ENCODE measurements at regions not wholly inside any gene's neighbourhood (a gene's known extent, or its start where the extent isn't known, plus 50 kb on each side); places are given as distances from the start of the nearest gene placed in this dataset.

GRCh38 chr11:104614961-104615360 is 283.3 kb downstream of the CASP12 start:
- Histone ChIP-seq H3K9me3 (replicated peaks; ENCODE audit: control insufficient read depth, insufficient read depth, low read depth, low read length) (no peaks in the 10 kb centered on the region), H3K4me3 (no peak overlapping the region), H3K9me1 (ENCODE audit: control insufficient read depth, insufficient read depth, low read length) (no peaks in the 10 kb centered on the region), H3K36me3 (ENCODE audit: control insufficient read depth, insufficient read depth, low read length) (no peaks in the 10 kb centered on the region), H2AFZ (ENCODE audit: low read depth, low read length) (no peak overlapping the region), H3K27ac (ENCODE audit: extremely low read depth, low read depth, low read length) (no peak overlapping the region), H3K27me3 (ENCODE audit: control insufficient read depth in 2 of 2, insufficient read depth in 2 of 2, low read length in 2 of 2) (no peaks in the 10 kb centered on the region), H3K4me2 (ENCODE audit: insufficient read depth, low read length) (no peak overlapping the region), H4K20me1 (replicated peaks; ENCODE audit: control insufficient read depth, insufficient read depth, low read length) (no peaks in the 10 kb centered on the region), H3K9ac (ENCODE audit: insufficient read depth in 1 of 2, low read depth in 2 of 2, low read length in 2 of 2) (no peak overlapping the region), H3K79me2 (ENCODE audit: control insufficient read depth, insufficient read depth, low read length) (no peaks in the 10 kb centered on the region), H3K4me1 (replicated peaks in 1 of 2; ENCODE audit: control insufficient read depth in 2 of 2, insufficient read depth in 2 of 2, low read length in 2 of 2) (no peaks in the 10 kb centered on the region)
- 0% methylated on average over 1 of the region's 1 CpG for WGBS (ENCODE audit: insufficient coverage, low coverage, missing lambda C conversion rate)
- TF ChIP-seq RCOR1 (IDR thresholded peaks at IDR 0.05; ENCODE audit: borderline replicate concordance in 1 of 2, low read depth in 2 of 2, low read length in 2 of 2) = no peak
- DNase-seq (ENCODE audit: extremely low read depth in 1 of 4, low spot score in 3 of 4) (no peak), ATAC-seq (no peak), FAIRE-seq (no peak)
- ChIA-PET POLR2A (no interaction called here), CTCF (ENCODE audit: low intra/inter-chr PET ratio) (no interaction called here)
- in situ Hi-C loops (cut with MboI) = no loop called here
- intact Hi-C loops (cut with micrococcal nuclease) = no loop called here
- no TSS peak for BruUV-seq (replicated peaks)

DNA sequence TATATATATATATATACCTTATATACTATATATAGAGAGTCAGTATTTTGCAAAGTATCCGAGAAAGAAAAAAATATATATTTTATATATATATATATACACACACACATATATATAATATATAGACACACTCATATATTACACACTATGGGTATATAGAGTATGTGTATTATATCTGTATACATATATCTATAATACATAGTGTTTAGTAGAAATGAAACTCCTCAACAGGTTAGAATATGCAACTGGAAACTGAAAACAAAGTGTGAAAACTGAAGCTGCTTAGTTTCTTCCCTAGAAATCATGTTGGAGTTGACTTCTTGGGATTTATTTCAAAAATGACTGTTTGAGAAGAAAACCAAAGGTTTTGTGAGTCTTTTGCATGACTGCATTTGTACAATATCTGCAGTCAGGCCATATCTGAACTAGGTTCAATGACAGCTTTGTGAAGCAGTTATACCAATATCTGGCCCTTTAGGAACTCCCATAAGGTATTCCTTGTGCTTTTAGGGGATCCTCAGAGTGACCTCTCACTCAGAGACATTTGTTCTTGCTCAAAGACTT is 284.1 kb downstream of the CASP12 start:
- Histone ChIP-seq H3K27ac (ENCODE audit: extremely low read depth, low read depth, low read length) (no peak overlapping the region), H3K4me2 (ENCODE audit: insufficient read depth, low read length) (no peak overlapping the region), H2AFZ (ENCODE audit: low read depth, low read length) (no peak overlapping the region), H3K27me3 (ENCODE audit: control insufficient read depth in 2 of 2, insufficient read depth in 2 of 2, low read length in 2 of 2) (no peaks in the 10 kb centered on the region), H3K79me2 (ENCODE audit: control insufficient read depth, insufficient read depth, low read length) (no peaks in the 10 kb centered on the region), H3K4me1 (replicated peaks in 1 of 2; ENCODE audit: control insufficient read depth in 2 of 2, insufficient read depth in 2 of 2, low read length in 2 of 2) (no peaks in the 10 kb centered on the region), H3K36me3 (ENCODE audit: control insufficient read depth, insufficient read depth, low read length) (no peaks in the 10 kb centered on the region), H3K9me3 (replicated peaks; ENCODE audit: control insufficient read depth, insufficient read depth, low read depth, low read length) (no peaks in the 10 kb centered on the region), H3K9me1 (ENCODE audit: control insufficient read depth, insufficient read depth, low read length) (no peaks in the 10 kb centered on the region), H4K20me1 (replicated peaks; ENCODE audit: control insufficient read depth, insufficient read depth, low read length) (no peaks in the 10 kb centered on the region), H3K9ac (ENCODE audit: insufficient read depth in 1 of 2, low read depth in 2 of 2, low read length in 2 of 2) (no peak overlapping the region), H3K4me3 (no peak overlapping the region)
- BruUV-seq (replicated peaks) = no TSS peak
- ChIA-PET CTCF (ENCODE audit: low intra/inter-chr PET ratio) (no interaction called here), POLR2A (no interaction called here)
- FAIRE-seq = no peak
- ATAC-seq = no peak
- in situ Hi-C loops (cut with MboI) (no loop called here), intact Hi-C loops (cut with micrococcal nuclease) (no loop called here)
- no peak for DNase-seq (ENCODE audit: extremely low read depth in 1 of 4, low spot score in 3 of 4)
- 0% methylated on average over 1 of the region's 1 CpG for WGBS (ENCODE audit: insufficient coverage, low coverage, missing lambda C conversion rate)
- TF ChIP-seq RBM34 (IDR thresholded peaks at IDR 0.05; ENCODE audit: borderline replicate concordance, insufficient read depth, low read length) (no peak), ZNF589 (CRISPR knock-in tag; IDR thresholded peaks at IDR 0.05; ENCODE audit: low read depth) (no peak), RB1 (IDR thresholded peaks at IDR 0.05; ENCODE audit: low read depth) (no peak), ZSCAN32 (CRISPR knock-in tag; IDR thresholded peaks at IDR 0.05) (no peak), MTF1 (CRISPR knock-in tag; IDR thresholded peaks at IDR 0.05; ENCODE audit: borderline replicate concordance) (no peak), HNRNPK (IDR thresholded peaks at IDR 0.05; ENCODE audit: low read depth, low read length, poor library complexity, severe bottlenecking) (no peak), SREBF2 (CRISPR knock-in tag; IDR thresholded peaks at IDR 0.05) (no peak), ZNF707 (CRISPR knock-in tag; conservative IDR thresholded peaks at IDR 0.05) (no peak), SMAD1 (IDR thresholded peaks at IDR 0.05; ENCODE audit: low read depth, low read length, partially characterized antibody) (no peak), ETV1 (tag; conservative IDR thresholded peaks at IDR 0.05; ENCODE audit: low read depth) (no peak)
- TF ChIP-seq, protein P1, sequence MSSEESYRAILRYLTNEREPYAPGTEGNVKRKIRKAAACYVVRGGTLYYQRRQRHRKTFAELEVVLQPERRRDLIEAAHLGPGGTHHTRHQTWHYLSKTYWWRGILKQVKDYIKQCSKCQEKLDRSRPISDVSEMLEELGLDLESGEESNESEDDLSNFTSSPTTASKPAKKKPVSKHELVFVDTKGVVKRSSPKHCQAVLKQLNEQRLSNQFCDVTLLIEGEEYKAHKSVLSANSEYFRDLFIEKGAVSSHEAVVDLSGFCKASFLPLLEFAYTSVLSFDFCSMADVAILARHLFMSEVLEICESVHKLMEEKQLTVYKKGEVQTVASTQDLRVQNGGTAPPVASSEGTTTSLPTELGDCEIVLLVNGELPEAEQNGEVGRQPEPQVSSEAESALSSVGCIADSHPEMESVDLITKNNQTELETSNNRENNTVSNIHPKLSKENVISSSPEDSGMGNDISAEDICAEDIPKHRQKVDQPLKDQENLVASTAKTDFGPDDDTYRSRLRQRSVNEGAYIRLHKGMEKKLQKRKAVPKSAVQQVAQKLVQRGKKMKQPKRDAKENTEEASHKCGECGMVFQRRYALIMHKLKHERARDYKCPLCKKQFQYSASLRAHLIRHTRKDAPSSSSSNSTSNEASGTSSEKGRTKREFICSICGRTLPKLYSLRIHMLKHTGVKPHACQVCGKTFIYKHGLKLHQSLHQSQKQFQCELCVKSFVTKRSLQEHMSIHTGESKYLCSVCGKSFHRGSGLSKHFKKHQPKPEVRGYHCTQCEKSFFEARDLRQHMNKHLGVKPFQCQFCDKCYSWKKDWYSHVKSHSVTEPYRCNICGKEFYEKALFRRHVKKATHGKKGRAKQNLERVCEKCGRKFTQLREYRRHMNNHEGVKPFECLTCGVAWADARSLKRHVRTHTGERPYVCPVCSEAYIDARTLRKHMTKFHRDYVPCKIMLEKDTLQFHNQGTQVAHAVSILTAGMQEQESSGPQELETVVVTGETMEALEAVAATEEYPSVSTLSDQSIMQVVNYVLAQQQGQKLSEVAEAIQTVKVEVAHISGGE (CRISPR knock-in tag; IDR thresholded peaks at IDR 0.05) = no peak

Data from K562 (cell line).